Calu3 (cell line): ENCODE measurements at regions not wholly inside any gene's neighbourhood (a gene's known extent, or its start where the extent isn't known, plus 50 kb on each side); places are given as distances from the start of the nearest gene placed in this dataset.

Experiments
- BruUV-seq: library from RNA; stranded (reverse); fragments of 400-500 nt; replicated peaks from 2 replicates; lab custom pipeline; 2021; lab: Mats Ljungman, UMichigan
- CTCF ChIA-PET: fragments of 300-600 bp; sonication (Branson Sonifier 250); formaldehyde crosslinking; loops from one replicate; lab custom pipeline; 2022; ENCODE audit warnings: antibody characterized with exemption; lab: Charles Lee
- DNase-seq: peaks from one replicate; pipeline ENCODE4 v3.0.0; 2022
- H3K27ac Mint-ChIP-seq: one replicate; pipeline ENCODE4 v1.8.0; 2022; ENCODE audit warnings: mixed read lengths; ENCODE audit not compliant: unreplicated experiment
- H3K27me3 Mint-ChIP-seq: one replicate; pipeline ENCODE4 v1.8.0; 2022; ENCODE audit warnings: mixed read lengths; ENCODE audit not compliant: unreplicated experiment
- H3K36me3 Mint-ChIP-seq: one replicate; pipeline ENCODE4 v1.8.0; 2022; ENCODE audit warnings: mild to moderate bottlenecking, moderate library complexity, mixed read lengths; ENCODE audit not compliant: insufficient read depth, unreplicated experiment
- H3K4me1 Mint-ChIP-seq: one replicate; pipeline ENCODE4 v1.8.0; 2022; ENCODE audit warnings: mild to moderate bottlenecking, low read depth, mixed read lengths; ENCODE audit not compliant: unreplicated experiment
- H3K4me3 Mint-ChIP-seq: one replicate; pipeline ENCODE4 v1.8.0; 2022; ENCODE audit warnings: mild to moderate bottlenecking, low read depth, moderate library complexity, mixed read lengths; ENCODE audit not compliant: unreplicated experiment
- H3K9me3 Mint-ChIP-seq: one replicate; pipeline ENCODE4 v1.8.0; 2022; ENCODE audit warnings: low read depth, mixed read lengths; ENCODE audit not compliant: unreplicated experiment
- intact Hi-C: fragments of 100-400 bp; cut with micrococcal nuclease; formaldehyde crosslinking; loops from one replicate; pipeline ENCODE4 v1.10.0; 2022; ENCODE audit not compliant: unreplicated experiment
- TF ChIP-seq, protein P1 (sequence below): fragments of 200-600 bp; IDR thresholded peaks from one replicate; pipeline ENCODE4 v1.8.0; 2022; ENCODE audit warnings: antibody characterized with exemption; ENCODE audit not compliant: unreplicated experiment

- DNase-seq: no peak
- no TSS peak for BruUV-seq
- CTCF ChIA-PET: no interaction called here
- Mint-ChIP-seq H3K4me1 (no peaks in the 10 kb centered on the region), H3K4me3 (no peak overlapping the region), H3K27ac (no peak overlapping the region), H3K36me3 (no peaks in the 10 kb centered on the region), H3K9me3 (peaks cover 14% of the 10 kb centered on the region), H3K27me3 (no peaks in the 10 kb centered on the region)
- TF ChIP-seq, protein P1, sequence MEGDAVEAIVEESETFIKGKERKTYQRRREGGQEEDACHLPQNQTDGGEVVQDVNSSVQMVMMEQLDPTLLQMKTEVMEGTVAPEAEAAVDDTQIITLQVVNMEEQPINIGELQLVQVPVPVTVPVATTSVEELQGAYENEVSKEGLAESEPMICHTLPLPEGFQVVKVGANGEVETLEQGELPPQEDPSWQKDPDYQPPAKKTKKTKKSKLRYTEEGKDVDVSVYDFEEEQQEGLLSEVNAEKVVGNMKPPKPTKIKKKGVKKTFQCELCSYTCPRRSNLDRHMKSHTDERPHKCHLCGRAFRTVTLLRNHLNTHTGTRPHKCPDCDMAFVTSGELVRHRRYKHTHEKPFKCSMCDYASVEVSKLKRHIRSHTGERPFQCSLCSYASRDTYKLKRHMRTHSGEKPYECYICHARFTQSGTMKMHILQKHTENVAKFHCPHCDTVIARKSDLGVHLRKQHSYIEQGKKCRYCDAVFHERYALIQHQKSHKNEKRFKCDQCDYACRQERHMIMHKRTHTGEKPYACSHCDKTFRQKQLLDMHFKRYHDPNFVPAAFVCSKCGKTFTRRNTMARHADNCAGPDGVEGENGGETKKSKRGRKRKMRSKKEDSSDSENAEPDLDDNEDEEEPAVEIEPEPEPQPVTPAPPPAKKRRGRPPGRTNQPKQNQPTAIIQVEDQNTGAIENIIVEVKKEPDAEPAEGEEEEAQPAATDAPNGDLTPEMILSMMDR: no peak
- intact Hi-C loops: no loop called here
These were observed 212.0 kb downstream of the PRDM2 start for GRCh38 chr1:13911697-13912619.

GRCh38 chr1:13913396-13913795 is 213.4 kb downstream of the PRDM2 start:
- Mint-ChIP-seq H3K36me3 (no peaks in the 10 kb centered on the region), H3K9me3 (peaks cover 14% of the 10 kb centered on the region), H3K4me1 (no peaks in the 10 kb centered on the region), H3K27ac (no peak overlapping the region), H3K27me3 (no peaks in the 10 kb centered on the region), H3K4me3 (no peak overlapping the region)
- intact Hi-C loops: no loop called here
- no TSS peak for BruUV-seq
- no peak for DNase-seq
- TF ChIP-seq, protein P1: no peak
- CTCF ChIA-PET: no interaction called here

- TF ChIP-seq, protein P1: no peak
- DNase-seq: no peak
- Mint-ChIP-seq H3K36me3 (no peaks in the 10 kb centered on the region), H3K9me3 (peaks cover 13% of the 10 kb centered on the region), H3K27ac (no peak overlapping the region), H3K4me3 (no peak overlapping the region), H3K27me3 (no peaks in the 10 kb centered on the region), H3K4me1 (no peaks in the 10 kb centered on the region)
- no TSS peak for BruUV-seq
- intact Hi-C loops: no loop called here
- CTCF ChIA-PET: no interaction called here
These were observed 216.5 kb downstream of the PRDM2 start for GRCh38 chr1:13916530-13916929.

DNA sequence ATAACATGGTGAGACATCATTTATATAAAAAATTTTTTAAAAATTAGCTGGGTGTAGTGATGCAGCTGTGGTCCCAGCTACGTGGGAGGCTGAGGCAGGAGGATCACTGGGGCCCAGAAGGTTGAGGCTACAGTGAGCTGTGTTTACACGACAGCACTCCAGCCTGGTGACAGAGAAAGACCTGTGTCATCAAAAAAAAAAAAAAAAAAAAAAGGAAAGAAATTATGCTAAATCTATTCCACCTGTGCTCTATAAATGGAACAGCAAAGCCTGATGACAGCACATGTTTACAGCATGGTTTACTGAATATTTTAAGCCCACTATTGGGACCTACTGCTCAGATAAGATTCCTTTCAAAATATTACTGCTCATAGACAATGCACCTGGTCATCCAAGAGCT is 217.6 kb downstream of the PRDM2 start:
- BruUV-seq: no TSS peak
- Mint-ChIP-seq H3K27me3 (no peaks in the 10 kb centered on the region), H3K36me3 (no peaks in the 10 kb centered on the region), H3K4me3 (no peak overlapping the region), H3K4me1 (no peaks in the 10 kb centered on the region), H3K9me3 (peaks cover 13% of the 10 kb centered on the region), H3K27ac (no peak overlapping the region)
- DNase-seq: no peak
- CTCF ChIA-PET: interaction anchor here (0.6 kb wide), 1 partner anchor 1282 kb away, joined by 4 read pairs; no protein-coding TSS in a partner anchor
- intact Hi-C loops: no loop called here
- TF ChIP-seq, protein P1: no peak
